HCT116 (cell line): ENCODE measurements at regions not wholly inside any gene's neighbourhood (a gene's known extent, or its start where the extent isn't known, plus 50 kb on each side); places are given as distances from the start of the nearest gene placed in this dataset.

ENCODE experiments used
- ATAC-seq: fragments of 200-7000 bp; cut with Tn5 transposase; 2 replicates; pipeline ENCODE4 v1.9.1; 2020; ENCODE audit warnings: mild to moderate bottlenecking, moderate library complexity
- BruUV-seq: library from RNA; stranded (reverse); fragments of 400-500 nt; replicated peaks from 2 replicates; lab custom pipeline; 2021; lab: Mats Ljungman, UMichigan
- CTCF ChIA-PET: fragments of 300-600 bp; sonication (Branson Sonifier 250); formaldehyde crosslinking; loops from one replicate; lab custom pipeline; 2021; ENCODE audit warnings: antibody characterized with exemption; lab: Charles Lee
- POLR2A ChIA-PET: fragments of 300-600, 350-600 bp; sonication (Branson Sonifier 250); formaldehyde crosslinking; loops from one replicate; lab custom pipeline; 2021; ENCODE audit warnings: antibody characterized with exemption; lab: Charles Lee
- RAD21 ChIA-PET, 2 experiments: fragments of 300-600 bp; sonication (Branson Sonifier 250); formaldehyde crosslinking; loops; one replicate each; lab custom pipeline; 2023; ENCODE audit warnings: low total read pairs in 2 of 2; ENCODE audit not compliant: uncharacterized antibody in 2 of 2, unreplicated experiment in 2 of 2, low non-redundant PET in 1 of 2; lab: Charles Lee
- DNase-seq: peaks from one replicate; pipeline ENCODE4 v3.0.0-alpha.2; 2010; ENCODE audit warnings: low read depth, low spot score
- H2AFZ ChIP-seq: fragments of 200-600 bp; shearing (Covaris generic), sonication (generic); 2 replicates; pipeline ENCODE4 v1.6.1; 2017; ENCODE audit warnings: low read depth, mixed run types, mixed read lengths, antibody characterized with exemption, low read length; ENCODE audit not compliant: poor library complexity, severe bottlenecking
- H3K27ac ChIP-seq: 2 replicates; pipeline ENCODE4 v1.5.1; 2012; ENCODE audit warnings: low read depth, low read length
- H3K27me3 ChIP-seq: fragments of 200-600 bp; sonication (generic); 2 replicates; pipeline ENCODE4 v1.6.1; 2016; ENCODE audit warnings: mixed run types, low read length, mixed read lengths; ENCODE audit not compliant: insufficient read depth
- H3K36me3 ChIP-seq, 2 experiments: fragments of 200-500 bp in 1 of 2; fragments of 200-600 bp in 1 of 2; sonication (Bioruptor generic) in 1 of 2; sonication (generic) in 1 of 2; 2 replicates each; pipeline versions ENCODE4 v1.5.1 to v1.6.1; 2014 to 2016; ENCODE audit warnings: low read length in 2 of 2, inconsistent platforms in 1 of 2, mixed read lengths in 1 of 2, mixed run types in 1 of 2; ENCODE audit not compliant: insufficient read depth in 2 of 2, control insufficient read depth in 1 of 2
- H3K4me1 ChIP-seq, 2 experiments: fragments of 200-600 bp in 1 of 2; sonication (generic) in 1 of 2; 2 replicates each; pipeline versions ENCODE4 v1.5.1 to v1.6.1; 2012 to 2017; ENCODE audit warnings: low read length in 2 of 2, inconsistent platforms in 1 of 2, mild to moderate bottlenecking in 1 of 2, mixed read lengths in 1 of 2, mixed run types in 1 of 2, moderate library complexity in 1 of 2; ENCODE audit not compliant: insufficient read depth in 2 of 2, control insufficient read depth in 1 of 2
- H3K4me2 ChIP-seq: fragments of 200-600 bp; sonication (generic); 2 replicates; pipeline ENCODE4 v1.6.1; 2017; ENCODE audit warnings: mixed run types, low read length, mixed read lengths
- H3K4me3 ChIP-seq, 2 experiments: fragments of 200-600 bp in 1 of 2; sonication (generic) in 1 of 2; replicated peaks in 1 of 2; 2 replicates each; pipeline ENCODE4 v1.5.1; 2011 to 2016; ENCODE audit warnings: low read length in 2 of 2, control low read depth in 1 of 2, low read depth in 1 of 2, mild to moderate bottlenecking in 1 of 2, mixed read lengths in 1 of 2, mixed run types in 1 of 2
- H3K79me2 ChIP-seq: fragments of 200-600 bp; sonication (generic); 2 replicates; pipeline ENCODE4 v1.6.1; 2017; ENCODE audit warnings: mild to moderate bottlenecking, mixed run types, low read length, moderate library complexity, mixed read lengths; ENCODE audit not compliant: insufficient read depth
- H3K9ac ChIP-seq: fragments of 200-600 bp; sonication (generic); 2 replicates; pipeline ENCODE4 v1.6.1; 2016; ENCODE audit warnings: low read length, mixed read lengths
- H3K9me2 ChIP-seq: fragments of 200-600 bp; sonication (generic), shearing (Covaris generic); 2 replicates; pipeline ENCODE4 v1.6.1; 2017; ENCODE audit warnings: mixed run types, mild to moderate bottlenecking, moderate library complexity; ENCODE audit not compliant: insufficient read depth
- H3K9me3 ChIP-seq, 2 experiments: fragments of 200-500 bp in 1 of 2; fragments of 200-600 bp in 1 of 2; sonication (Bioruptor generic) in 1 of 2; sonication (generic) in 1 of 2; 2 replicates each; pipeline ENCODE4 v1.6.1; 2014 to 2017; ENCODE audit warnings: low read length in 2 of 2, mixed read lengths in 2 of 2, inconsistent platforms in 1 of 2, low read depth in 1 of 2, mild to moderate bottlenecking in 1 of 2, mixed run types in 1 of 2, moderate library complexity in 1 of 2; ENCODE audit not compliant: control insufficient read depth in 1 of 2, insufficient read depth in 1 of 2
- H4K20me1 ChIP-seq: fragments of 200-600 bp; sonication (generic), shearing (Covaris generic); 2 replicates; pipeline ENCODE4 v1.6.1; 2017; ENCODE audit warnings: mixed run types, mild to moderate bottlenecking, moderate library complexity; ENCODE audit not compliant: insufficient read depth
- CBX3 ChIP-seq: IDR thresholded peaks from 2 replicates; pipeline ENCODE4 v1.6.1; 2012; ENCODE audit warnings: low read depth
- CEBPB ChIP-seq: IDR thresholded peaks from 2 replicates; pipeline ENCODE4 v1.6.1; 2012; ENCODE audit warnings: low read depth
- CTCF ChIP-seq, 3 experiments: fragments of 200-600 bp in 1 of 3; sonication (generic) in 1 of 3; IDR thresholded peaks in 2 of 3; conservative IDR thresholded peaks in 1 of 3; 2 replicates each; pipeline ENCODE4 v1.5.1; 2012 to 2017; ENCODE audit warnings: low read depth in 2 of 3, low read length in 2 of 3, antibody characterized with exemption in 1 of 3, borderline replicate concordance in 1 of 3, control low read depth in 1 of 3, mild to moderate bottlenecking in 1 of 3, mixed read lengths in 1 of 3, mixed run types in 1 of 3, moderate library complexity in 1 of 3; ENCODE audit not compliant: insufficient read depth in 1 of 3
- EGR1 ChIP-seq: IDR thresholded peaks from 2 replicates; pipeline ENCODE4 v1.6.1; 2012; ENCODE audit warnings: low read depth
- ELF1 ChIP-seq: IDR thresholded peaks from 2 replicates; pipeline ENCODE4 v1.6.1; 2012; ENCODE audit warnings: low read depth, borderline replicate concordance
- EZH2 ChIP-seq: fragments of 200-600 bp; sonication (generic); IDR thresholded peaks from 2 replicates; pipeline ENCODE4 v1.6.1; 2017; ENCODE audit warnings: antibody characterized with exemption, mixed run types
- EZH2phosphoT487 ChIP-seq: fragments of 200-600 bp; IDR thresholded peaks from 2 replicates; pipeline ENCODE4 v1.6.1; 2018; ENCODE audit warnings: antibody characterized with exemption, borderline replicate concordance
- FOSL1 ChIP-seq: IDR thresholded peaks from 2 replicates; pipeline ENCODE4 v1.6.1; 2012; ENCODE audit warnings: low read depth
- JUND ChIP-seq: IDR thresholded peaks from 2 replicates; pipeline ENCODE4 v1.6.1; 2012
- MAX ChIP-seq: IDR thresholded peaks from 2 replicates; pipeline ENCODE4 v1.6.1; 2012
- REST ChIP-seq: IDR thresholded peaks from 2 replicates; pipeline ENCODE4 v1.6.1; 2012; ENCODE audit warnings: low read depth
- SIN3A ChIP-seq: IDR thresholded peaks from 2 replicates; pipeline ENCODE4 v1.6.1; 2012; ENCODE audit warnings: low read depth
- SP1 ChIP-seq: IDR thresholded peaks from 2 replicates; pipeline ENCODE4 v1.6.1; 2012; ENCODE audit warnings: low read depth
- SRF ChIP-seq: IDR thresholded peaks from 2 replicates; pipeline ENCODE4 v1.6.1; 2012; ENCODE audit warnings: low read depth
- TCF7L2 ChIP-seq: IDR thresholded peaks from 2 replicates; pipeline ENCODE4 v1.7.0; 2011; ENCODE audit warnings: borderline replicate concordance, inconsistent platforms; ENCODE audit not compliant: insufficient read depth, insufficient read length; ENCODE audit errors: extremely low read depth
- YY1 ChIP-seq: IDR thresholded peaks from 2 replicates; pipeline ENCODE4 v1.6.1; 2011; ENCODE audit warnings: low read length, low read depth, moderate library complexity, mild to moderate bottlenecking; ENCODE audit not compliant: insufficient replicate concordance; ENCODE audit errors: extremely low read depth
- ZBTB33 ChIP-seq: IDR thresholded peaks from 2 replicates; pipeline ENCODE4 v1.6.1; 2011; ENCODE audit warnings: mild to moderate bottlenecking, low read length, moderate library complexity; ENCODE audit not compliant: insufficient replicate concordance; ENCODE audit errors: extremely low read depth
- ZFX ChIP-seq: fragments of 450-650 bp; IDR thresholded peaks from 2 replicates; pipeline ENCODE4 v1.6.1; 2017
- ZNF274 ChIP-seq: fragments of 200-500 bp; sonication (Bioruptor generic); IDR thresholded peaks from 2 replicates; pipeline ENCODE4 v1.6.1; 2014; ENCODE audit warnings: mild to moderate bottlenecking, low read depth, low read length, inconsistent platforms
- intact Hi-C: fragments of 100-400 bp; cut with micrococcal nuclease; formaldehyde crosslinking; loops from 2 replicates; pipeline ENCODE4 v1.10.0; 2022

DNA sequence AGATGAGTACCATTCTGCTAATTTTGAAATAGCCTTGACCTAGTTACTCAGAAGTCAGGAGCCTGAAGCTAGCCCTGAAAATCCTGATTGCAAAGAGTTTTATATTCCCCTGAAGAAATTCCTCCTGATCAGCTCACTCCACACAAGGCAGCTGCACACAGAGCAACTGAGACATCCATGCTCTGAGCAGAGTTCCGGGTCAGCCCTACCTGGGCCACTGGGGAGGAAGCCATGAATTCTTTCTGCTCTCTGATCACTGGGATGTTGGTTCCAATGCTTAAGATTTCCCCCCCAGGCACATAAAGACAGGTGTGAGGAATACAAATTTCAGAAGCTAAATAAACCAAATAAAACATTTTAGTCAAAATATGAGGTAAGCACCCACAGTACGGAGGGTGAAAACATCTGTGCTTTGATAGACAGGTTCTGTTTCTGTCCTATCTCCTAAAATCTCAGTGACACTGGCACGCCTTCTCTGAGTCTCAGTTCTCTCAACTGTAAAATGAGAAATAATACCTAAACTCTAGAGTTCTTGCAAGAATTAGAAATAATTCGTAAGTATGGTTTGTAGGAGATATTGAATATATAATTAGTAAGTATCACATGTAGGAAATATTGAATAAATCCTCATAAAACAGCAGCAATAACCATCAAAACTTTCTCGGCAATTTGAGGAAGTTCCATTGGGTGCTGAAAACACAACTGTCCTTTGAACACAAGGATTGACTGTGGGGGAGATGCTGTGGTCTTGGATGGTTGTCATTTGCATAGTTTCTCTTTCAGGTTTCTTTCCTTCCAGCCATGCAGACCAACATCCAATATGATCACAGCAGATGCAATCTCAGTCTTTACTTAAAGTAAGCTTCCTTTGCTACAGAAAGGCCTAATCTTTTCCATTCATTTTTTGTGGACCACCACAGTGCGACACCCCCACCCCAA is 133.0 kb upstream of the TNS3 start:
- ATAC-seq (no peak), DNase-seq (no peak)
- Histone ChIP-seq H2AFZ (no peak overlapping the region), H3K9me3 (no peaks in the 10 kb centered on the region), H3K27me3 (no peaks in the 10 kb centered on the region), H3K9me2 (no peaks in the 10 kb centered on the region), H3K27ac (no peak overlapping the region), H3K4me3 (no peak overlapping the region), H3K36me3 (no peaks in the 10 kb centered on the region), H3K4me2 (no peak overlapping the region), H3K9ac (no peak overlapping the region), H4K20me1 (no peaks in the 10 kb centered on the region), H3K79me2 (no peaks in the 10 kb centered on the region), H3K4me1 (no peaks in the 10 kb centered on the region)
- RAD21 ChIA-PET, result no interaction called here
- POLR2A ChIA-PET, result no interaction called here
- CTCF ChIA-PET, result no interaction called here
- no peak for TF ChIP-seq SIN3A
- TF ChIP-seq FOSL1, result no peak
- TF ChIP-seq REST, result no peak
- no peak for TF ChIP-seq SP1
- no peak for TF ChIP-seq JUND
- TF ChIP-seq EZH2, result no peak
- TF ChIP-seq ZBTB33, result no peak
- no peak for TF ChIP-seq CEBPB
- no peak for TF ChIP-seq SRF
- no peak for TF ChIP-seq TCF7L2
- no peak for TF ChIP-seq EZH2phosphoT487
- TF ChIP-seq MAX, result no peak
- TF ChIP-seq CBX3, result no peak
- TF ChIP-seq EGR1, result no peak
- TF ChIP-seq ZFX, result no peak
- no peak for TF ChIP-seq ZNF274
- no peak for TF ChIP-seq ELF1
- TF ChIP-seq YY1, result no peak
- TF ChIP-seq CTCF (IDR thresholded peaks at IDR 0.05 in 2 of 3, conservative IDR thresholded peaks at IDR 0.05 in 1 of 3; ENCODE audit: borderline replicate concordance in 1 of 3, insufficient read depth in 1 of 3, low read depth in 2 of 3, low read length in 2 of 3), result no peak
- no TSS peak for BruUV-seq
- intact Hi-C loops, result no loop called here
